Left ventricle myocardium superior (tissue), 1 donor: ENCODE measurements at regions not wholly inside any gene's neighbourhood (a gene's known extent, or its start where the extent isn't known, plus 50 kb on each side); places are given as distances from the start of the nearest gene placed in this dataset.
A peak's percentile ranks its signal among the peaks of the same experiment; 100 is the strongest.

ENCODE experiments used
- ATAC-seq: fragments of 200-7000 bp; cut with Tn5 transposase; one replicate; pipeline ENCODE4 v1.9.1; 2020; ENCODE audit warnings: mild to moderate bottlenecking, moderate library complexity
- DNase-seq: peaks from one replicate; pipeline ENCODE4 v3.0.0-alpha.2; 2020
- intact Hi-C: fragments of 100-400 bp; cut with micrococcal nuclease; formaldehyde crosslinking; loops from one replicate; pipeline ENCODE4 v1.11.0; 2022
- donor health status: DM: no; HTN: yes; CAD: no; lungs with severe emphysema.

GRCh38 chr14:100397005-100397404, 73.9 kb downstream of the SLC25A47 start:
- no peak for DNase-seq
- ATAC-seq: no peak
- intact Hi-C loops: no loop called here

GRCh38 chr14:100398044-100398443, 74.9 kb downstream of the SLC25A47 start:
- no peak for ATAC-seq
- intact Hi-C loops: no loop called here
- DNase-seq: no peak

- intact Hi-C loops: no loop called here
- ATAC-seq (no peak), DNase-seq (no peak)
Measured at GRCh38 chr14:100399052-100399849, 76.1 kb downstream of the SLC25A47 start.

- intact Hi-C loops: no loop called here
- ATAC-seq (peak; percentile 57), DNase-seq (no peak)
Measured at GRCh38 chr14:100400115-100400514, 77.0 kb downstream of the SLC25A47 start.

GRCh38 chr14:100401031-100401692, 78.0 kb downstream of the SLC25A47 start:
- ATAC-seq: no peak
- no peak for DNase-seq
- intact Hi-C loops: no loop called here

GRCh38 chr14:100401792-100402191, 78.7 kb downstream of the SLC25A47 start:
- DNase-seq (no peak), ATAC-seq (no peak)
- intact Hi-C loops: no loop called here

- DNase-seq: no peak
- ATAC-seq: no peak
- intact Hi-C loops: no loop called here
Measured at GRCh38 chr14:100402631-100403030, 79.5 kb downstream of the SLC25A47 start.

- DNase-seq (no peak), ATAC-seq (no peak)
- intact Hi-C loops: no loop called here
Measured at GRCh38 chr14:100403105-100403504, 80.0 kb downstream of the SLC25A47 start.

GRCh38 chr14:100403802-100404365, 80.7 kb downstream of the SLC25A47 start:
- intact Hi-C loops: no loop called here
- ATAC-seq (no peak), DNase-seq (no peak)

GRCh38 chr14:100404419-100404818, 81.3 kb downstream of the SLC25A47 start:
- ATAC-seq: no peak
- intact Hi-C loops: no loop called here
- DNase-seq: no peak

- intact Hi-C loops: no loop called here
- ATAC-seq (no peak), DNase-seq (no peak)
Measured at GRCh38 chr14:100405760-100406455, 82.8 kb downstream of the SLC25A47 start.

GRCh38 chr14:100406505-100407131, 83.5 kb downstream of the SLC25A47 start:
- ATAC-seq (peak; percentile 54), DNase-seq (no peak)
- intact Hi-C loops: no loop called here

GRCh38 chr14:100407376-100408102, 84.4 kb downstream of the SLC25A47 start:
- intact Hi-C loops: no loop called here
- no peak for ATAC-seq
- DNase-seq: no peak

- intact Hi-C loops: no loop called here
- no peak for DNase-seq
- no peak for ATAC-seq
Measured at GRCh38 chr14:100408350-100409002, 85.3 kb downstream of the SLC25A47 start.

- DNase-seq (no peak), ATAC-seq (no peak)
- intact Hi-C loops: no loop called here
Measured at GRCh38 chr14:100409003-100409360, 85.8 kb downstream of the SLC25A47 start.

GRCh38 chr14:100409651-100410050, 86.5 kb downstream of the SLC25A47 start:
- intact Hi-C loops: no loop called here
- no peak for DNase-seq
- ATAC-seq: no peak

- ATAC-seq (no peak), DNase-seq (no peak)
- intact Hi-C loops: no loop called here
Measured at GRCh38 chr14:100410056-100410565, 87.0 kb downstream of the SLC25A47 start.

- ATAC-seq (no peak), DNase-seq (no peak)
- intact Hi-C loops: no loop called here
Measured at GRCh38 chr14:100413699-100414098, 90.6 kb downstream of the SLC25A47 start.
